ENCODE measurements at regions not wholly inside any gene's neighbourhood (a gene's known extent, or its start where the extent isn't known, plus 50 kb on each side); places are given as distances from the start of the nearest gene placed in this dataset.

DNA sequence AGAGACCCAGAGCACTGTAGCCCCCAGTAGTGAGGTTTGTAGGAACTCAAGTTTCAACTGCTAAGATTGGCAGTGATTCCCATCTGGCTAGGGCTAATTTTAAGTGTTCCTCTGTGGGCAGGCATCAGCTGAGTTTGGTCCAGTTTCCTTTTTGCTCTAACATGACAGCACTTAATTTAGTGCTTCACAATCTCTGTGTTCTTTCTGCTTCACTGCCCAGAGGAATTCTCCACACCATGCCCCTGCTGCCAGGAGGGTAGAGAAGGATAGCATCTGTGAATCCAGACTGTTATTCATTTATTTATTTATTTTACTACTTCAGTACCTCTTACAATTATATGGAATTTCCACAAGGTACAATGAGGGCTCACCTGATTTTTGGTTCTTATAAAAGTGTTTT, 549.9 kb upstream of the FSIP2 start:
- TF ChIP-seq, protein P1, sequence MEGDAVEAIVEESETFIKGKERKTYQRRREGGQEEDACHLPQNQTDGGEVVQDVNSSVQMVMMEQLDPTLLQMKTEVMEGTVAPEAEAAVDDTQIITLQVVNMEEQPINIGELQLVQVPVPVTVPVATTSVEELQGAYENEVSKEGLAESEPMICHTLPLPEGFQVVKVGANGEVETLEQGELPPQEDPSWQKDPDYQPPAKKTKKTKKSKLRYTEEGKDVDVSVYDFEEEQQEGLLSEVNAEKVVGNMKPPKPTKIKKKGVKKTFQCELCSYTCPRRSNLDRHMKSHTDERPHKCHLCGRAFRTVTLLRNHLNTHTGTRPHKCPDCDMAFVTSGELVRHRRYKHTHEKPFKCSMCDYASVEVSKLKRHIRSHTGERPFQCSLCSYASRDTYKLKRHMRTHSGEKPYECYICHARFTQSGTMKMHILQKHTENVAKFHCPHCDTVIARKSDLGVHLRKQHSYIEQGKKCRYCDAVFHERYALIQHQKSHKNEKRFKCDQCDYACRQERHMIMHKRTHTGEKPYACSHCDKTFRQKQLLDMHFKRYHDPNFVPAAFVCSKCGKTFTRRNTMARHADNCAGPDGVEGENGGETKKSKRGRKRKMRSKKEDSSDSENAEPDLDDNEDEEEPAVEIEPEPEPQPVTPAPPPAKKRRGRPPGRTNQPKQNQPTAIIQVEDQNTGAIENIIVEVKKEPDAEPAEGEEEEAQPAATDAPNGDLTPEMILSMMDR (conservative IDR thresholded peaks at IDR 0.05; ENCODE audit: low read length): no peak
- TF ChIP-seq EZH2phosphoT487 (IDR thresholded peaks at IDR 0.05; ENCODE audit: borderline replicate concordance, low read depth, low read length): no peak
